ENCODE measurements at regions not wholly inside any gene's neighbourhood (a gene's known extent, or its start where the extent isn't known, plus 50 kb on each side); places are given as distances from the start of the nearest gene placed in this dataset.

DNA sequence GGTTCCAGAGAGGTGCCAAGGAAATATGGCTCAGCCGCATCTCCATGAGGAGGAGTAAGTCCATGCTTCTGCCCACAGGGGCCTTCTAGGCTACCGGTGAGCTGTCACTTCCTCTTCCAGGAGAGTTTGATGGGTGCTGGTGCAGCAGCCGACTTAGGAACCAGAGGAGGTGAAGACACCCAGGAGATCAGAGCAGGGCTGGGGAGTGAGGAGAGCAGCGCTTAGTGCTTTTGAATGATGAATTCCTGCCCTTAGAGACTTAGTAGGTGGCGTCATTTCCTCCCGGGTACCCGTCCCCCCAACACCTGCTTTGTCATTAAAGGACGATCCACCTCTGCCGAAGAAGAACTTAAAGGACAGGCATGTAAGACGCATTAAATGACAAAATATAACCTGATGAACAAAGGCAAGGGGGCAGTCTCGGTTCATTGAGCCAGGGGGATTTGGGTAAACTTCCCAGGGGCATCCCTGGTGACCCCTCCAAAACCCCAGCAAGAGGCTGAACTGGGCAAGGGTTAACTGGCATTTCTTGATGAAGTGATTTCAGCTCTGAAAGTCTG is 67.6 kb downstream of the HES1 start:
- TF ChIP-seq EZH2 (IDR thresholded peaks at IDR 0.05; ENCODE audit: borderline replicate concordance) (no peak), EZH2phosphoT487 (IDR thresholded peaks at IDR 0.05; ENCODE audit: low read depth, severe bottlenecking, unreplicated experiment) (no peak)
- TF ChIP-seq, protein P1, sequence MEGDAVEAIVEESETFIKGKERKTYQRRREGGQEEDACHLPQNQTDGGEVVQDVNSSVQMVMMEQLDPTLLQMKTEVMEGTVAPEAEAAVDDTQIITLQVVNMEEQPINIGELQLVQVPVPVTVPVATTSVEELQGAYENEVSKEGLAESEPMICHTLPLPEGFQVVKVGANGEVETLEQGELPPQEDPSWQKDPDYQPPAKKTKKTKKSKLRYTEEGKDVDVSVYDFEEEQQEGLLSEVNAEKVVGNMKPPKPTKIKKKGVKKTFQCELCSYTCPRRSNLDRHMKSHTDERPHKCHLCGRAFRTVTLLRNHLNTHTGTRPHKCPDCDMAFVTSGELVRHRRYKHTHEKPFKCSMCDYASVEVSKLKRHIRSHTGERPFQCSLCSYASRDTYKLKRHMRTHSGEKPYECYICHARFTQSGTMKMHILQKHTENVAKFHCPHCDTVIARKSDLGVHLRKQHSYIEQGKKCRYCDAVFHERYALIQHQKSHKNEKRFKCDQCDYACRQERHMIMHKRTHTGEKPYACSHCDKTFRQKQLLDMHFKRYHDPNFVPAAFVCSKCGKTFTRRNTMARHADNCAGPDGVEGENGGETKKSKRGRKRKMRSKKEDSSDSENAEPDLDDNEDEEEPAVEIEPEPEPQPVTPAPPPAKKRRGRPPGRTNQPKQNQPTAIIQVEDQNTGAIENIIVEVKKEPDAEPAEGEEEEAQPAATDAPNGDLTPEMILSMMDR (IDR thresholded peaks at IDR 0.05; ENCODE audit: poor library complexity): no peak
- Histone ChIP-seq H3K27ac (no peak overlapping the region), H3K9me3 (ENCODE audit: low read depth) (no peaks in the 10 kb centered on the region), H3K27me3 (no peaks in the 10 kb centered on the region), H3K79me2 (no peaks in the 10 kb centered on the region), H3K9me2 (replicated peaks; ENCODE audit: insufficient read depth) (no peaks in the 10 kb centered on the region), H2AFZ (peak overlapping the region; percentile 90), H4K20me1 (ENCODE audit: insufficient read depth, poor library complexity, severe bottlenecking) (no peaks in the 10 kb centered on the region), H3K36me3 (replicated peaks; ENCODE audit: insufficient read depth, low read depth) (no peaks in the 10 kb centered on the region), H3K4me2 (peak overlapping the region; percentile 94), H3K4me1 (ENCODE audit: insufficient read depth) (peaks cover 19% of the 10 kb centered on the region), H3K4me3 (no peak overlapping the region)
- no peak for DNase-seq (ENCODE audit: low spot score)
- WGBS (ENCODE audit: low lambda C conversion rate, missing lambda C conversion rate): 81% methylated on average over 11 of the region's 11 CpGs

DNA sequence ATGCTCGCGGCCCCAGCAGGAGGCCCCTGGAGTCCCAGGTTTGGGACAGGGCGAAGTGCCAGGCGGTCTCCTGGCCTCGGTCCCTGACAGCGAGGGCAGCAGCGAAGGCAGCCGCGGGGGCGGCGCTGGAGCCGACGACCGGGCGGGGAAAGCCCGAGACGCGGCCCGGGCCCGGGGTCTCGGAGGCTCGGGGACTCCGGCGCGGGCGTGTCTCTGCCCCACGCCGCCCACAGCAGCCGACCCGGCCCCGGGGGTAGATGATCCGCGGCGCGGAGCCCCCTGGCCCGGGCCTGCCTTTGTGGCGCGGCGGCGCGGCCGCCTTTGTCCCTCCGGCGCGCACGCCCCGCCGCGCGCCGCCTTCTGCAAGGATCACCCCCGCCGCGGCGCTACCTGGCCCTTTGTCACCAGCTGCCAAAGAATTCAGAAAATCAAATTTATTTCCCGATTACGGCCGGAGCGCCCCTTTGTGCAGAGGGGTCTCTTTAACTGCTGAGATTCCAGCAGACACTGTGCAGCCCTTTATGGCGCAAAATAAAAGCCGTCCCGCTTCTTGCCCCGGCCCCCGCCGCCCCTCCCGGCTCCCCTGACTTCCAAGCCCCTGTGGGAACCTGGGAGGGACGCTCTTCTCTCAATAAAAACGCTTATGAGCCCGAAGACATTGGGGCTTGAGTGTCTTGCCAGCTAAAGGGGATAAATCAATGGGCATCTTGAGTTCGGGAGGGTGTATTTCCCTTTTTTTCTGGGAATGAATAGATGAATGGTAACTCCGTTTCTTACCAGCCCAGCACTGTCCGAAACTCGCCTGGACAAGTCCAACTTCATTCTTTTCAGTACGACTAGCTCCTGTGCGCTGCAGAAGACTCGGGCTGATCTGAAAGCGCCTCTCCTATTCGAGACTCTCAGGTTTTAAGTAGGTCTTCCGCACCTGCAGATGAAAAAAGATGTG is 68.4 kb downstream of the HES1 start:
- H3K9me3 ChIP-seq (ENCODE audit: low read depth): no peaks in the 10 kb centered on the region
- peaks cover 19% of the 10 kb centered on the region for H3K4me1 ChIP-seq (ENCODE audit: insufficient read depth)
- no peaks in the 10 kb centered on the region for H3K79me2 ChIP-seq
- peak overlapping the region; percentile 90 for H2AFZ ChIP-seq
- 11% methylated on average over 63 of the region's 79 CpGs for WGBS (ENCODE audit: low lambda C conversion rate, missing lambda C conversion rate)
- H3K27ac ChIP-seq: peak overlapping the region; percentile 51
- no peaks in the 10 kb centered on the region for H3K27me3 ChIP-seq
- peak overlapping the region; percentile 52 for H3K4me3 ChIP-seq
- no peaks in the 10 kb centered on the region for H3K9me2 ChIP-seq (replicated peaks; ENCODE audit: insufficient read depth)
- peak overlapping the region; percentile 94 for H3K4me2 ChIP-seq
- TF ChIP-seq, protein P1 (IDR thresholded peaks at IDR 0.05; ENCODE audit: poor library complexity): peak; percentile 14
- TF ChIP-seq EZH2phosphoT487 (IDR thresholded peaks at IDR 0.05; ENCODE audit: low read depth, severe bottlenecking, unreplicated experiment): no peak
- no peaks in the 10 kb centered on the region for H4K20me1 ChIP-seq (ENCODE audit: insufficient read depth, poor library complexity, severe bottlenecking)
- DNase-seq (ENCODE audit: low spot score): peak; percentile 42
- no peaks in the 10 kb centered on the region for H3K36me3 ChIP-seq (replicated peaks; ENCODE audit: insufficient read depth, low read depth)

DNA sequence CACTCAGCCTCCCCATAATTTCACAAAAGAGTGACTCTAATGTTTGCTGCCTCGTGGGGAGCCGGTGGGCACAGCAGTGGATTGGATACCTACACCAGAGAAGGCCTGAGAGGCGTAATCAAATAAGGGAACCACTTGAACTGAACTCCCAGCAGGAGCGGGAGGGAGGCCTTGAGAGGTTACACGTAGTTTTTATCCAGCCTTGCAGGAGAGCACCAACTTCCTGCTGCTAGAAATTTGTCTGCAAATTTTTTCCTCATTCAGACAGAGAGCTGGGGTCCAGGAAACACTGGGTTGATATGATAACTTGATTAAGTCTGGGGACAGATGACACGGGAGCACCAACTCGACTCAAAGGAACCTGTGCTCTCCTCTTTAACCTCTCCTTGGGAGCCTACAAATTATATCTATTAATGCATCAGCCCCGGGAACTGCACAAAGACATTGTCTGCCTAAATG is 69.8 kb downstream of the HES1 start:
- Histone ChIP-seq H3K27me3 (no peaks in the 10 kb centered on the region), H3K27ac (no peak overlapping the region)

More for the DNA sequence above, 69.8 kb downstream of the HES1 start:
- Histone ChIP-seq H3K9me3 (ENCODE audit: low read depth) (no peaks in the 10 kb centered on the region), H3K79me2 (no peaks in the 10 kb centered on the region), H3K4me1 (ENCODE audit: insufficient read depth) (peaks cover 14% of the 10 kb centered on the region), H3K4me3 (no peak overlapping the region), H3K9me2 (replicated peaks; ENCODE audit: insufficient read depth) (no peaks in the 10 kb centered on the region), H4K20me1 (ENCODE audit: insufficient read depth, poor library complexity, severe bottlenecking) (no peaks in the 10 kb centered on the region), H3K36me3 (replicated peaks; ENCODE audit: insufficient read depth, low read depth) (no peaks in the 10 kb centered on the region), H3K4me2 (no peak overlapping the region), H2AFZ (peak overlapping the region; percentile 19)
- DNase-seq (ENCODE audit: low spot score): no peak
- 70% methylated on average over 8 of the region's 8 CpGs for WGBS (ENCODE audit: low lambda C conversion rate, missing lambda C conversion rate)
- TF ChIP-seq EZH2 (IDR thresholded peaks at IDR 0.05; ENCODE audit: borderline replicate concordance) (no peak), EZH2phosphoT487 (IDR thresholded peaks at IDR 0.05; ENCODE audit: low read depth, severe bottlenecking, unreplicated experiment) (no peak)
- TF ChIP-seq, protein P1 (IDR thresholded peaks at IDR 0.05; ENCODE audit: poor library complexity): no peak
